ENCODE measurements at regions not wholly inside any gene's neighbourhood (a gene's known extent, or its start where the extent isn't known, plus 50 kb on each side); places are given as distances from the start of the nearest gene placed in this dataset.

- Histone ChIP-seq H3K36me3 (ENCODE audit: control insufficient read depth, low read depth, low read length) (no peaks in the 10 kb centered on the region), H3K4me1 (ENCODE audit: control insufficient read depth, low read depth, low read length) (no peaks in the 10 kb centered on the region), H3K27ac (ENCODE audit: low read length) (no peak overlapping the region), H3K9ac (ENCODE audit: low read length) (no peak overlapping the region), H3K9me3 (ENCODE audit: control insufficient read depth, low read depth, low read length) (no peaks in the 10 kb centered on the region), H3K4me3 (ENCODE audit: low read length) (no peak overlapping the region), H3K27me3 (ENCODE audit: control insufficient read depth, insufficient read depth, low read length) (no peaks in the 10 kb centered on the region)
Measured at GRCh38 chr4:19857991-19858390, 393.7 kb upstream of the SLIT2 start.

DNA sequence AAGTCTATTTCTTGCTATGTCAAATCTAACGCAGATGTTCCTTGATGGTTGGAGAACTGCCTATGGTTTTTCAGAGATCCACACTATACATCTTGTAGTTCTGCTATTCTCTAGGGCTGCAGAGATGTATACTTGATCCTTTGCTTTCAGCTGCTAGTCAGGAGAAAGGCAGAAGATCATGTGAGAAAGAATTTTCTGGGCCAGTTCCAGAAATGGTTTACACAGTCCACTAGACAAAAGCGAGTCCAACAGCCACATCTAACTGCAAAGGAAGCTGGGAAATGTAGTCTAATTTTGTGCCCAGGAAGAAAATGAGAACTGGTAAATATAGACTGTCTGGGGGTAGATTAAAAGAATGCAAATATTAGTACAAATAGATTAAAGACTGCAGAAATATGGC lies 394.3 kb upstream of the SLIT2 start:
- Histone ChIP-seq H3K4me3 (ENCODE audit: low read length) (no peak overlapping the region), H3K9me3 (ENCODE audit: control insufficient read depth, low read depth, low read length) (no peaks in the 10 kb centered on the region), H3K36me3 (ENCODE audit: control insufficient read depth, low read depth, low read length) (no peaks in the 10 kb centered on the region)

GRCh38 chr4:19850909-19851308 lies 400.8 kb upstream of the SLIT2 start:
- Histone ChIP-seq H3K9ac (ENCODE audit: low read length) (no peak overlapping the region), H3K9me3 (ENCODE audit: control insufficient read depth, low read depth, low read length) (no peaks in the 10 kb centered on the region), H3K27me3 (ENCODE audit: control insufficient read depth, insufficient read depth, low read length) (no peaks in the 10 kb centered on the region), H3K36me3 (ENCODE audit: control insufficient read depth, low read depth, low read length) (no peaks in the 10 kb centered on the region), H3K27ac (ENCODE audit: low read length) (no peak overlapping the region), H3K4me1 (ENCODE audit: control insufficient read depth, low read depth, low read length) (no peaks in the 10 kb centered on the region), H3K4me3 (ENCODE audit: low read length) (no peak overlapping the region)

More for the DNA sequence above, 394.3 kb upstream of the SLIT2 start:
- H3K4me1 ChIP-seq (ENCODE audit: control insufficient read depth, low read depth, low read length), result no peaks in the 10 kb centered on the region
- H3K9ac ChIP-seq (ENCODE audit: low read length), result no peak overlapping the region
- no peaks in the 10 kb centered on the region for H3K27me3 ChIP-seq (ENCODE audit: control insufficient read depth, insufficient read depth, low read length)
- no peak overlapping the region for H3K27ac ChIP-seq (ENCODE audit: low read length)

DNA sequence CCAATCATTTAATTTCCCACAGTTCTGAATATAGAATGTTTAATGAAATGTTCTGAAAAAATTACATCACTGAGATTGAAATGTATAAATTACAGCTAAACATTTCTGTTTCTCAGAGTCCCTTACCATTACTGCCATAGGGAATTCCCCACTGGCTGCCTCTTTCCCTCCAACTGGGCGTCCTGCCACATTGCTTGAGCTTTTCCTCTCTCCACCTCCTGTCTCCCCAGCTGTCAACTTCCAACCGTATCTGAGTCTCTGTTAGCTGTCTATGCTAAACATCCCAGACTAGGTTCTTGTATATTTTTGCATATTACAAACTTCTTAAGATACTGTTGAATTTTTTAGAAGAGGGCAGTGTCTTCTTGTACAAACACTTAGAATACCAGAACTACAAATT lies 407.3 kb upstream of the SLIT2 start:
- no peaks in the 10 kb centered on the region for H3K36me3 ChIP-seq (ENCODE audit: control insufficient read depth, low read depth, low read length)
- no peaks in the 10 kb centered on the region for H3K9me3 ChIP-seq (ENCODE audit: control insufficient read depth, low read depth, low read length)
- H3K9ac ChIP-seq (ENCODE audit: low read length), result no peak overlapping the region
- H3K4me1 ChIP-seq (ENCODE audit: control insufficient read depth, low read depth, low read length), result no peaks in the 10 kb centered on the region
- no peak overlapping the region for H3K27ac ChIP-seq (ENCODE audit: low read length)
- no peak overlapping the region for H3K4me3 ChIP-seq (ENCODE audit: low read length)
- H3K27me3 ChIP-seq (ENCODE audit: control insufficient read depth, insufficient read depth, low read length), result no peaks in the 10 kb centered on the region

DNA sequence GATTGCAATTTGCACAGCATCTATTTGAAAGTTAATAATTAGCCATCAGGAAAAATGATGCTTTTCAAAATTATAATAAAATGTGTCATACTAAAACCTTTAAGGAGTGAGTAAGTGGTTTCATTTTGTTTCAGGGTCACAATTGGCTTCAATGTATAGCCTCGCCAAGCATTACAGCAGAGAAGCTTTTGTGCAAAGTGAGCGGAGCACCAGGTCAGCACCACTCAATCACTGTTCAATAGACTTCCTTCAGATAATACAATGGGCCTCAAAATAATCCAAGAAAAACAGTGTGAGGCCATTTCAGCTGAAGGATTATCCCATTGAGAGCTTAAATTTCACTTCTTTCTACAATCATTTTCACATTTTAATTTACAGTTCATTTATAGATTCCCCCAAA lies 409.2 kb upstream of the SLIT2 start:
- Histone ChIP-seq H3K4me3 (ENCODE audit: low read length) (no peak overlapping the region), H3K9me3 (ENCODE audit: control insufficient read depth, low read depth, low read length) (no peaks in the 10 kb centered on the region), H3K27me3 (ENCODE audit: control insufficient read depth, insufficient read depth, low read length) (no peaks in the 10 kb centered on the region), H3K9ac (ENCODE audit: low read length) (no peak overlapping the region), H3K4me1 (ENCODE audit: control insufficient read depth, low read depth, low read length) (no peaks in the 10 kb centered on the region), H3K36me3 (ENCODE audit: control insufficient read depth, low read depth, low read length) (no peaks in the 10 kb centered on the region), H3K27ac (ENCODE audit: low read length) (no peak overlapping the region)

DNA sequence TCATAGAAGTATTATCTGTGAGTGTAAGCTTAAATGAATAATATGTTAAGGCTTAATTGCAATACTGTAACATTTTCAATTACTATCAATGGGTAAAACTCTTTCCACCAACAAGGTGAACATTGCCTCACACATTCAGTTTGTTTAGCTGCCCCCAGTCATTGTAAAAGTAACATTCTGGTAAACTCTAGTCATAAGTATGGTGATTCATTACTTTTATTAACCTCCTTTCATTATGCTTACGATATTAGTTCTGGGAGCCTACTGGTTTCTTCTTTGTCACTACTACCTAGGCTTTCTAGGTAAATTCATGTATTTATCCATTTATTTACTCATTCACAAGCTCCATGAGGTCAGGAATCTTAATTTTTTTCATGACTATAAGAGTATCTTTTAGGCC lies 412.8 kb upstream of the SLIT2 start:
- H3K36me3 ChIP-seq (ENCODE audit: control insufficient read depth, low read depth, low read length), result no peaks in the 10 kb centered on the region
- no peaks in the 10 kb centered on the region for H3K4me1 ChIP-seq (ENCODE audit: control insufficient read depth, low read depth, low read length)
- H3K27me3 ChIP-seq (ENCODE audit: control insufficient read depth, insufficient read depth, low read length), result no peaks in the 10 kb centered on the region
- no peaks in the 10 kb centered on the region for H3K9me3 ChIP-seq (ENCODE audit: control insufficient read depth, low read depth, low read length)
- no peak overlapping the region for H3K27ac ChIP-seq (ENCODE audit: low read length)
- H3K4me3 ChIP-seq (ENCODE audit: low read length), result no peak overlapping the region
- no peak overlapping the region for H3K9ac ChIP-seq (ENCODE audit: low read length)

DNA sequence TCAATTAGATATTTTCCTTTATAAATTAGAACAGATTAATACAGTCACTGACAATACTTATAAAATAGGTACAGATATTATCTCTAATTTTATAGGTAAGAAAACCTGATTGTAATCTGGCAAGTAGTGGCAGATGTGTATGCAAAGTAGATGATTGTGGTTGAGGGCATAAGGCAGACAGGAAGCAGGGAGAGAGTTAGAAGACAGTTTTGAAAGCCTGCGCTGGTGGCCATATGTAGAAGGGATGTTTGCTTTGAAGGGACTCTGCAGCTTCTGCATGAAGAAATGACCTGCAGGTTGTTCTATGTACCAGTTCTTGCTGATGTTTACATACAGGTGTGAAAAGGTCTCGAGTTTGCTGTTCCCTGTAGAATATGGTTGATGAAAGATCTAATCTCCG lies 416.3 kb upstream of the SLIT2 start:
- H3K9ac ChIP-seq (ENCODE audit: low read length), result no peak overlapping the region
- no peaks in the 10 kb centered on the region for H3K27me3 ChIP-seq (ENCODE audit: control insufficient read depth, insufficient read depth, low read length)
- no peak overlapping the region for H3K4me3 ChIP-seq (ENCODE audit: low read length)
- no peaks in the 10 kb centered on the region for H3K36me3 ChIP-seq (ENCODE audit: control insufficient read depth, low read depth, low read length)
- H3K27ac ChIP-seq (ENCODE audit: low read length), result no peak overlapping the region
- H3K9me3 ChIP-seq (ENCODE audit: control insufficient read depth, low read depth, low read length), result no peaks in the 10 kb centered on the region
- no peaks in the 10 kb centered on the region for H3K4me1 ChIP-seq (ENCODE audit: control insufficient read depth, low read depth, low read length)

DNA sequence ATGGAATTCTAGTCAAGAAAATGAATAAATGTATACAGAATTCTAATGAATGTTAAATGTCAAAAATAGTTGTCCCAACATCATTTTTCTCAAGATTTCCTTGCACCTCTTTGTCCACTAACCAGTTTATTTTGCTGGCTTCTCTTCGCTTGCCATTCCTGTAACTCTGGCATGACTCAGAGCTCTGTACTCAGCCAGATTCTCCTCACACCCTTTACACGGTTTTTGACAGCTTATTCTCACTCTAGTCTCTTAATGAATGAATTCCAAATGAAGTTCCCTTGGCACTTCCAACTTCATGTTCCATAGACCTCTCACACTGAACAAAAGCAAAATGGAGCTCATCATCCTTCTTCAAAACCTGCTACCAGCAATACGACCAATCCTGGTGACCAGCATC lies 419.3 kb upstream of the SLIT2 start:
- no peaks in the 10 kb centered on the region for H3K4me1 ChIP-seq (ENCODE audit: control insufficient read depth, low read depth, low read length)
- H3K27ac ChIP-seq (ENCODE audit: low read length), result no peak overlapping the region
- no peak overlapping the region for H3K4me3 ChIP-seq (ENCODE audit: low read length)
- no peaks in the 10 kb centered on the region for H3K27me3 ChIP-seq (ENCODE audit: control insufficient read depth, insufficient read depth, low read length)
- H3K9ac ChIP-seq (ENCODE audit: low read length), result no peak overlapping the region
- no peaks in the 10 kb centered on the region for H3K9me3 ChIP-seq (ENCODE audit: control insufficient read depth, low read depth, low read length)
- H3K36me3 ChIP-seq (ENCODE audit: control insufficient read depth, low read depth, low read length), result no peaks in the 10 kb centered on the region

DNA sequence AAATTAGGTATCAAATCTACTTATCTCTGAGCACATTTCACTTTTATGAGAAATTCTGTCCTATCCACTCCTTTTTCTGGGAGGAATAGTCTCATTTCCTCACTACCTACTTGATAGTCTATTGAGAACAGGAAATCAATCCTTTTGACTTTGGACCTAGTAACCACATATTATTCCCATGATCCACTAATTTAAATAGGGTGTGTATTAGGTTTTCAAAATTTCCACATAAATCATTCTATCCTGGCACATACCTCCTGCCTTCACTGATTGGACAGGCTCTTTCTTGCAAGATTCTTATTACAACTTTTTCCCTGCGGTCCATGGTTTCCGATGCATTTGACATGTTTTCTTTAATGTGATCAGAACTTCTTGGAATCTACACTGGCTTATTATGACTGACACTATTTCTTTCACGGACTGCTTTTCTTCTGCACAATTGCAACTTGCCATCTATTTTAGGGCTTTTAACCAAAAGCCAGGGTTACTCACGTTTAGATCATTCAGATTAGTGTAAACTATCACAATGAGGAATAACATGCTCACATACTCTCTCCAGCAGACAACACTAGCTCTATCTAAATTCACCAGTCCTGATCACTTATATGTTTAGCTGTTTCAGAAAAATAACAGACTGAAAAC lies 419.9 kb upstream of the SLIT2 start:
- Histone ChIP-seq H3K4me3 (ENCODE audit: low read length) (no peak overlapping the region), H3K9ac (ENCODE audit: low read length) (no peak overlapping the region), H3K9me3 (ENCODE audit: control insufficient read depth, low read depth, low read length) (no peaks in the 10 kb centered on the region), H3K27me3 (ENCODE audit: control insufficient read depth, insufficient read depth, low read length) (no peaks in the 10 kb centered on the region), H3K4me1 (ENCODE audit: control insufficient read depth, low read depth, low read length) (no peaks in the 10 kb centered on the region), H3K36me3 (ENCODE audit: control insufficient read depth, low read depth, low read length) (no peaks in the 10 kb centered on the region), H3K27ac (ENCODE audit: low read length) (no peak overlapping the region)

- Histone ChIP-seq H3K4me1 (ENCODE audit: control insufficient read depth, low read depth, low read length) (no peaks in the 10 kb centered on the region), H3K9ac (ENCODE audit: low read length) (no peak overlapping the region), H3K27ac (ENCODE audit: low read length) (no peak overlapping the region), H3K4me3 (ENCODE audit: low read length) (no peak overlapping the region), H3K9me3 (ENCODE audit: control insufficient read depth, low read depth, low read length) (no peaks in the 10 kb centered on the region), H3K36me3 (ENCODE audit: control insufficient read depth, low read depth, low read length) (no peaks in the 10 kb centered on the region), H3K27me3 (ENCODE audit: control insufficient read depth, insufficient read depth, low read length) (no peaks in the 10 kb centered on the region)
Measured at GRCh38 chr4:19829101-19829500, 422.6 kb upstream of the SLIT2 start.

DNA sequence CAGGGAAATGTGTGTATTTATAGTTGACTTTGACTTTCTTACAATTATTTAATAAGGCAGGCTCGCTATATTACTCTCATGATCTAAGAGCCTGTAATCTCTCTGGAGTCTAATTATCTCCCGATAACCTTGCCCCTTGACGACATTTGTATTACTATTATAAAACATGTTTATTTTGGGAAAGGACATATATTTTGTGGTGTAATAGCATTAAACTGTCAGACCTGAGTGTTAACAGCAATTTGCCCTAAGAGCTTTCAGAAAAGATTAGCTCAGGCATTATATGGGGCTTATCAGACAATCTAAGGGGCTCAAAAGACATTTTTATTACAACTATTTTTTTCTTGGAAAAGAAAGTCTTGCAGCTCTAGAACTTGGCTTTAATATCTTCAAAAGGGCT lies 427.9 kb upstream of the SLIT2 start:
- Histone ChIP-seq H3K9ac (ENCODE audit: low read length) (no peak overlapping the region), H3K27ac (ENCODE audit: low read length) (no peak overlapping the region), H3K4me1 (ENCODE audit: control insufficient read depth, low read depth, low read length) (no peaks in the 10 kb centered on the region), H3K4me3 (ENCODE audit: low read length) (no peak overlapping the region), H3K27me3 (ENCODE audit: control insufficient read depth, insufficient read depth, low read length) (no peaks in the 10 kb centered on the region), H3K36me3 (ENCODE audit: control insufficient read depth, low read depth, low read length) (no peaks in the 10 kb centered on the region), H3K9me3 (ENCODE audit: control insufficient read depth, low read depth, low read length) (no peaks in the 10 kb centered on the region)

GRCh38 chr4:19819737-19820136 lies 432.0 kb upstream of the SLIT2 start:
- no peaks in the 10 kb centered on the region for H3K36me3 ChIP-seq (ENCODE audit: control insufficient read depth, low read depth, low read length)
- no peaks in the 10 kb centered on the region for H3K27me3 ChIP-seq (ENCODE audit: control insufficient read depth, insufficient read depth, low read length)
- H3K9me3 ChIP-seq (ENCODE audit: control insufficient read depth, low read depth, low read length), result no peaks in the 10 kb centered on the region
- H3K4me3 ChIP-seq (ENCODE audit: low read length), result no peak overlapping the region
- no peak overlapping the region for H3K27ac ChIP-seq (ENCODE audit: low read length)
- no peaks in the 10 kb centered on the region for H3K4me1 ChIP-seq (ENCODE audit: control insufficient read depth, low read depth, low read length)
- H3K9ac ChIP-seq (ENCODE audit: low read length), result no peak overlapping the region

Measured in iPS-18a (cell line).